ENCODE measurements at regions not wholly inside any gene's neighbourhood (a gene's known extent, or its start where the extent isn't known, plus 50 kb on each side); places are given as distances from the start of the nearest gene placed in this dataset.
"Not testable (repeated sequence)": the region's sequence is repeated elsewhere in the genome, so short reads cannot be mapped to it uniquely, and the experiment has no call there.

DNA sequence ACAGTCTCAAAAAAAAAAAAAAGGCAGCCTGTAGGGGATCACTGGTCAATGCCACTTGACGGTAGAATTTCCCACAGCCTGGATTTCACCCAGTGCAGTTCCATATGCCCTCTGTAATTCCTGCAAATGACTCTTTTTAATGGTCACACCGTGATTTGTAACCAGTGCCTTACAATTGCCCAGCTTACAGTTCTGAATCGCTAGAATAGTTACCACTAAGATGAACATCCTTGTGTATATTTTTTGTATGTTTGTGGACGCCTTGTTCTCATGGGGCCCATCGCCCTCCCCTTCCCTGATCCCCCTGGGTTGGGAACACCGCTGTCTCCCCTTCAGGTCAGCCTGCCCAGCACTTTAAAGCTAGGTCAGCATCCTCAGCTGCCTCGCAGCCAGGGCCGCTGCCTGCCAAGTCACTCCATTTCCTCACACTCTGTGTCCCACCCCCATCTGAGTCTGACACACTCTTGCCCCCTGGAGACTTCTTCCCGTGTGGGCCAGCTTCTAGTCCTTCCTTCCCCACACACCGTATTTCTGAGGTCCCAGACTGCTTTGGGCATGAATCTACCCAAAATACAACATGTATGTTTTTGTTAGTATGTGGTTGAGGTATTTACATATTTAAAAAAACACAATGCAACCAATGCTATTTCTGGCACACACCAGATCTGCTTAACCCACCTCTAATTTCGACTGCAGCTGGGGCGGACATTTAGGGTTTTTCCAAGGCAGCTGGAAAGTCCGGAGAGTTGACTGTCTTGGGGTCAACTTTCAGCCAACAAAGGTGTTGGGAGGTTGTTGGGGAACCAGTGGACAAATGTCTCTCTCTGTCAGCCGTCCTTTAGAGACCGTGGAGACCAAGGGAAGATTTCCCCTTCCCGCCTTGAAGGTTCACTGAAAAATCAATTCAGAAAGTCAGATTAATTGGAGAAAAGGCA lies 120.5 kb upstream of the NEK6 start:
- CTCF ChIA-PET = no interaction called here
- POLR2A ChIA-PET = no interaction called here
- DNase-seq (ENCODE audit: extremely low spot score) = no peak
- no peak for TF ChIP-seq CTBP1 (IDR thresholded peaks at IDR 0.05; ENCODE audit: borderline replicate concordance)
- no peak for TF ChIP-seq ELF4 (IDR thresholded peaks at IDR 0.05)
- no peak for TF ChIP-seq HDGF (IDR thresholded peaks at IDR 0.05; ENCODE audit: borderline replicate concordance)
- TF ChIP-seq ARNT (IDR thresholded peaks at IDR 0.05) = no peak
- no peak for TF ChIP-seq FOXM1 (IDR thresholded peaks at IDR 0.05; ENCODE audit: borderline replicate concordance)
- TF ChIP-seq ZNF384 (IDR thresholded peaks at IDR 0.05) = no peak
- no peak for TF ChIP-seq TARDBP (IDR thresholded peaks at IDR 0.05)
- no peak for TF ChIP-seq FOXA1 (IDR thresholded peaks at IDR 0.05)
- TF ChIP-seq FOXK2 (IDR thresholded peaks at IDR 0.05) = no peak
- TF ChIP-seq SP1 (IDR thresholded peaks at IDR 0.05) = no peak
- TF ChIP-seq LEF1 (IDR thresholded peaks at IDR 0.05; ENCODE audit: borderline replicate concordance) = no peak
- TF ChIP-seq BHLHE40 (IDR thresholded peaks at IDR 0.05; ENCODE audit: borderline replicate concordance) = no peak

DNA sequence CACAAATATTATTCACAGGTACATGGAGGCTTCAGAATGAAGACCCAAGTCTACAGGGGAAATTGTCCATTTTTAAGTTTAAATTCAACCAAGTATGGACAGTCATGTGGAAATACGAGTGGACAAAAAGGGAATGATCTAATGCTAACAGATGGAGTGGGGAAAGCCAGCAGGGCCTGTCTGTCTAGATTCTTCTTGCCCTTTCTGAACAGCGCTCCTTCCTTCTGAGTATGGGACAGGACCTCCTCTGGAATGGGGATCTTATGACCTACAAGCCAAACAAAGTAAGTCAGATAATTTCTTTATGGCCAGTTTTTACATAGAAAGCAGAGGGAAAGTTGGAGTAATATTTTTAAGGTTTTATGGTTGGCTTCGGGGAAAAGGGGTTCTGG lies 119.8 kb upstream of the NEK6 start:
- TF ChIP-seq HDGF (IDR thresholded peaks at IDR 0.05; ENCODE audit: borderline replicate concordance) (no peak), FOXK2 (IDR thresholded peaks at IDR 0.05) (no peak), BHLHE40 (IDR thresholded peaks at IDR 0.05; ENCODE audit: borderline replicate concordance) (no peak), SUZ12 (IDR thresholded peaks at IDR 0.05) (no peak), CTBP1 (IDR thresholded peaks at IDR 0.05; ENCODE audit: borderline replicate concordance) (no peak), ELF4 (IDR thresholded peaks at IDR 0.05) (no peak), ARNT (IDR thresholded peaks at IDR 0.05) (no peak), L3MBTL2 (conservative IDR thresholded peaks at IDR 0.05) (no peak), FOXM1 (IDR thresholded peaks at IDR 0.05; ENCODE audit: borderline replicate concordance) (no peak), TARDBP (IDR thresholded peaks at IDR 0.05) (no peak), LEF1 (IDR thresholded peaks at IDR 0.05; ENCODE audit: borderline replicate concordance) (no peak), ZNF384 (IDR thresholded peaks at IDR 0.05) (no peak), FOXA1 (IDR thresholded peaks at IDR 0.05) (no peak), SP1 (IDR thresholded peaks at IDR 0.05) (no peak)
- TF ChIP-seq, protein P1, sequence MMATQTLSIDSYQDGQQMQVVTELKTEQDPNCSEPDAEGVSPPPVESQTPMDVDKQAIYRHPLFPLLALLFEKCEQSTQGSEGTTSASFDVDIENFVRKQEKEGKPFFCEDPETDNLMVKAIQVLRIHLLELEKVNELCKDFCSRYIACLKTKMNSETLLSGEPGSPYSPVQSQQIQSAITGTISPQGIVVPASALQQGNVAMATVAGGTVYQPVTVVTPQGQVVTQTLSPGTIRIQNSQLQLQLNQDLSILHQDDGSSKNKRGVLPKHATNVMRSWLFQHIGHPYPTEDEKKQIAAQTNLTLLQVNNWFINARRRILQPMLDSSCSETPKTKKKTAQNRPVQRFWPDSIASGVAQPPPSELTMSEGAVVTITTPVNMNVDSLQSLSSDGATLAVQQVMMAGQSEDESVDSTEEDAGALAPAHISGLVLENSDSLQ (IDR thresholded peaks at IDR 0.05) = no peak
- ChIA-PET CTCF (no interaction called here), POLR2A (interaction anchor here (0.9 kb wide), 1 partner anchor 9 kb away, joined by 3 read pairs; no protein-coding TSS in a partner anchor)
- no peak for DNase-seq (ENCODE audit: extremely low spot score)

DNA sequence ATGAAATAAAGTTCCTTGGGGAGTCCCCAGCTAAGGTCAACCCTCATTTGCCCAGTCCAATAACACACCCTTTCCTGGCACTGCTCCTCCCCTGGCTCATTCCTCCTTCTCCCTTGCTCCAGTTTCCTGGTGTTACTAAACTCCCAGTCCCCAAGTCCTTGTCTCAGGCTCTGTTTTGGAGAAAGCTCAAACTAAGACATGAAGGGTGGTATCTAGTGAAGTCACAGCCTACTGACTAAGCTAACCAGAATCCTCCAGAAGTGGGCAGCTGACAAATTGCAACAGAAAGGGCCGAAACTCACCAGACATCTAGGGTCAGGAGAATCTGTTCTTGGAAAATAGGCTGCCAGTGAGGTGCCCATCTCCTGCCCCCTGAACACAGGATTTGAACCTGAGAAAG lies 118.7 kb upstream of the NEK6 start:
- no peak for DNase-seq (ENCODE audit: extremely low spot score)
- ChIA-PET CTCF (no interaction called here), POLR2A (no interaction called here)
- no peak for TF ChIP-seq FOXM1 (IDR thresholded peaks at IDR 0.05; ENCODE audit: borderline replicate concordance)
- no peak for TF ChIP-seq ELF4 (IDR thresholded peaks at IDR 0.05)
- TF ChIP-seq BHLHE40 (IDR thresholded peaks at IDR 0.05; ENCODE audit: borderline replicate concordance) = no peak
- TF ChIP-seq FOXA1 (IDR thresholded peaks at IDR 0.05) = no peak
- TF ChIP-seq L3MBTL2 (conservative IDR thresholded peaks at IDR 0.05) = no peak
- no peak for TF ChIP-seq SP1 (IDR thresholded peaks at IDR 0.05)
- TF ChIP-seq ARNT (IDR thresholded peaks at IDR 0.05) = no peak
- TF ChIP-seq SUZ12 (IDR thresholded peaks at IDR 0.05) = no peak
- no peak for TF ChIP-seq FOXK2 (IDR thresholded peaks at IDR 0.05)
- TF ChIP-seq ZNF384 (IDR thresholded peaks at IDR 0.05) = no peak
- TF ChIP-seq, protein P1 (IDR thresholded peaks at IDR 0.05) = no peak
- no peak for TF ChIP-seq CTBP1 (IDR thresholded peaks at IDR 0.05; ENCODE audit: borderline replicate concordance)

DNA sequence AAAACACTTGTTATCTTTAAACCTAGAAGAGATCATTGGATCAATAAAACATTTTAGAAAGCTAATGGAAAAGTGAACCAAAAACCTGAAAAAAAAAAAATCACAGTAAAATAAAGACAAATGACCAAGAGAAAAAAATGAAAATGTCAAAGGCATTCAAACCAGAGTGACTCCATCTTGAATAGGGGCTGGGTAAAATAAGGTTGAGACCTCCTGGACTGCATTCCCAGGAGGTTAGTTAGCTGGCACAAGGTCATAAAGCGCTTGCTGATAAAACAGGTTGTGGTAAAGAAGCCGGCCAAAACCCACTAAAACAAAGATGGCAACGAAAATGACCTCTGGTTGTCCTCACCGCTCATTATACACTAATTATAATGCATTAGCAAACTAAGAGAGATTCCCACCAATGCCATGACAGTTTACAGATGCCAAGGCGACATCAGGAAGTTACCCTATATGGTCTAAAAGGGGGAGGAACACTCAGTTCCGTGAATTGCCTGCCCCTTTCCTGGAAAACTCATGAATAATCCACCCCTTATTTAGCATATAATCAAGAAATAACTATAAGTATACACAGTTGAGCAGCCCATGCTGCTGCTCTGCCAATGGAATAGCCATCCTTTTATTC lies 116.7 kb upstream of the NEK6 start:
- no peak for DNase-seq (ENCODE audit: extremely low spot score)
- CTCF ChIA-PET = interaction anchor here (0.6 kb wide), 1 partner anchor 9 kb away, joined by 4 read pairs; no protein-coding TSS in a partner anchor
- POLR2A ChIA-PET = no interaction called here
- TF ChIP-seq ARNT (IDR thresholded peaks at IDR 0.05) (no peak), HDGF (IDR thresholded peaks at IDR 0.05; ENCODE audit: borderline replicate concordance) (no peak), FOXA1 (IDR thresholded peaks at IDR 0.05) (no peak), SUZ12 (IDR thresholded peaks at IDR 0.05) (no peak)
- TF ChIP-seq, protein P1 (IDR thresholded peaks at IDR 0.05) = no peak

DNA sequence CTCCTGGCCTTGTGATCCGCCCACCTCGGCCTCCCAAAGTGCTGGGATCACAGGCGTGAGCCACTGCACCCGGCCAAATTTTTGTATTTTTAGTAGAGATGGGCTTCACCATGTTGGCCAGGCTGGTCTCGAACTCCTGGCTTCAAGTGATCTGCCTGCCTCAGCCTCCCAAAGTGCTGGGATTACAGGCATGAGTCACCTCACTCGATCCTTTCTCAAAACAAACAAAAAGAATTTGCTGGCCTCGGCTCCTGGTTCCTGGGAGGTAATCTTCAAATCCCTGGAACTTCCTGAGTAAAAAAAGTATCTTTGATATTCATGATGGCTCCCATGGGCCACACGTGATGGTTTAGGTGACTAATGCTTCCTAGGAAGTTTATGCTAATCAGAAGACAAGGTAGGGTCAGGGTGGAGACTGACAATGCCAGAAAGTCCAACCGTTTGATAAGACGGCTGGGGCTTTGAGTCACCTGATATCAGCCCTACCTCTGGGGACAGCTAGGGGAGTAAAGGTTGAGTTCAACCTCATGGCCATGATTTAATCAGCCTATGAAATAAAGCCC lies 113.1 kb upstream of the NEK6 start:
- POLR2A ChIA-PET, CTCF ChIA-PET: not testable (repeated sequence)
- peak; percentile 30 for DNase-seq (ENCODE audit: extremely low spot score)

DNA sequence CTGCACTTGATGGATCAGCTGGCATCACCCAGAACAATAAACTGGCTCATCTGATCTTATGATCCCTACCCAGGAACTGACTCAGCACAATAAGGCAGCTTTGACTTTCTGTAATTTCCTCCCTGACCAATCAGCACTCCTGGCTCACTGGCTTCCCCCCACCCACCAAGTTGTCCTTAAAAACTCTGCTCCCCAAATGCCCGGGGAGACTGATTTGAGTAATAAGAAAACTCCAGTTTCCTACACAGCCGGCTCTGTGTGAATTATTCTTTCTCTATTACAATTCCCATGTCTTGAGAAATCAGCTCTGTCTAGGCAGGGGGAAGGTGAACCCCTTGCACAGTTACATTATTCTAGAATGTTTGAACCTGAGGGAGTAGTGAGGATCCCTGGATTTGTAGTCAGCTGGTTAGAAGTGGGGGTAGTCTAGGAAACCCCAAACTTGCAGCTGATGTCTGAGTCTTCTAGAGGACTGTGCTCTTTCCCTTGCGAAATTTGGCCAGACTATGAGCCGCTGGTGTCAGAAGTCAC lies 111.7 kb upstream of the NEK6 start:
- TF ChIP-seq FOXA1 (IDR thresholded peaks at IDR 0.05) = no peak
- no peak for TF ChIP-seq ZNF384 (IDR thresholded peaks at IDR 0.05)
- TF ChIP-seq LEF1 (IDR thresholded peaks at IDR 0.05; ENCODE audit: borderline replicate concordance) = no peak
- TF ChIP-seq ELF4 (IDR thresholded peaks at IDR 0.05) = no peak
- no peak for TF ChIP-seq TARDBP (IDR thresholded peaks at IDR 0.05)
- TF ChIP-seq CTBP1 (IDR thresholded peaks at IDR 0.05; ENCODE audit: borderline replicate concordance) = no peak
- TF ChIP-seq ARNT (IDR thresholded peaks at IDR 0.05) = no peak
- TF ChIP-seq HDGF (IDR thresholded peaks at IDR 0.05; ENCODE audit: borderline replicate concordance) = no peak
- TF ChIP-seq, protein P1 (IDR thresholded peaks at IDR 0.05) = no peak
- no peak for TF ChIP-seq NFRKB (IDR thresholded peaks at IDR 0.05)
- no peak for TF ChIP-seq L3MBTL2 (conservative IDR thresholded peaks at IDR 0.05)
- TF ChIP-seq SUZ12 (IDR thresholded peaks at IDR 0.05) = no peak
- TF ChIP-seq BHLHE40 (IDR thresholded peaks at IDR 0.05; ENCODE audit: borderline replicate concordance) = no peak
- no peak for TF ChIP-seq SP1 (IDR thresholded peaks at IDR 0.05)
- TF ChIP-seq FOXK2 (IDR thresholded peaks at IDR 0.05) = no peak
- no peak for TF ChIP-seq FOXM1 (IDR thresholded peaks at IDR 0.05; ENCODE audit: borderline replicate concordance)
- ChIA-PET CTCF (interaction anchor here (1.4 kb wide), 1 partner anchor 19 kb away, joined by 3 read pairs; no protein-coding TSS in a partner anchor), POLR2A (interaction anchor here (1.1 kb wide), 1 partner anchor 8 kb away, joined by 3 read pairs; no protein-coding TSS in a partner anchor)
- no peak for DNase-seq (ENCODE audit: extremely low spot score)

Measured in HEK293T (cell line).